GM12874 (cell line): ENCODE measurements at regions not wholly inside any gene's neighbourhood (a gene's known extent, or its start where the extent isn't known, plus 50 kb on each side); places are given as distances from the start of the nearest gene placed in this dataset.

Experiments used
- TF ChIP-seq, protein P1 (sequence below): IDR thresholded peaks from 2 replicates; pipeline ENCODE4 v1.5.1; 2011; ENCODE audit warnings: low read depth, mild to moderate bottlenecking, control low read depth, low read length, moderate library complexity; ENCODE audit not compliant: insufficient read depth

DNA sequence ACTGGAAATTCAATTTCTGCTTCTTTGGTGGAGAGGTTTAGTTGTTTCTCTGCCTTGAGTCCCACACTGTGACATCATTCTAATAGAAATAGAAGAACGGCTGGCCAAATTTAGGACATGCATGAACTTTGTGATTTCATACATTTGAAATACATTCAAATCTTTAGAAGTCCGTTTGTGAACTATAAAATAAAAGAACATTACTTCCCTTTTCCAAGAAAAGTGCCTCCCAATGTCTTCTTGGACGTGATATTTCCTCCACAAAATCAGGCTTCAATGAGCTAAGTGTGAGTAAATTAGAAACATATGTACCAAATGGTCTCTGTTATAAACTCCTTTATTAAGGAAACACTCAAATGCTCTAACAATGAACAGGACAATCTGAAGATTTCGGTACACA lies 314.5 kb upstream of the AKR1E2 start:
- TF ChIP-seq, protein P1, sequence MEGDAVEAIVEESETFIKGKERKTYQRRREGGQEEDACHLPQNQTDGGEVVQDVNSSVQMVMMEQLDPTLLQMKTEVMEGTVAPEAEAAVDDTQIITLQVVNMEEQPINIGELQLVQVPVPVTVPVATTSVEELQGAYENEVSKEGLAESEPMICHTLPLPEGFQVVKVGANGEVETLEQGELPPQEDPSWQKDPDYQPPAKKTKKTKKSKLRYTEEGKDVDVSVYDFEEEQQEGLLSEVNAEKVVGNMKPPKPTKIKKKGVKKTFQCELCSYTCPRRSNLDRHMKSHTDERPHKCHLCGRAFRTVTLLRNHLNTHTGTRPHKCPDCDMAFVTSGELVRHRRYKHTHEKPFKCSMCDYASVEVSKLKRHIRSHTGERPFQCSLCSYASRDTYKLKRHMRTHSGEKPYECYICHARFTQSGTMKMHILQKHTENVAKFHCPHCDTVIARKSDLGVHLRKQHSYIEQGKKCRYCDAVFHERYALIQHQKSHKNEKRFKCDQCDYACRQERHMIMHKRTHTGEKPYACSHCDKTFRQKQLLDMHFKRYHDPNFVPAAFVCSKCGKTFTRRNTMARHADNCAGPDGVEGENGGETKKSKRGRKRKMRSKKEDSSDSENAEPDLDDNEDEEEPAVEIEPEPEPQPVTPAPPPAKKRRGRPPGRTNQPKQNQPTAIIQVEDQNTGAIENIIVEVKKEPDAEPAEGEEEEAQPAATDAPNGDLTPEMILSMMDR: no peak

DNA sequence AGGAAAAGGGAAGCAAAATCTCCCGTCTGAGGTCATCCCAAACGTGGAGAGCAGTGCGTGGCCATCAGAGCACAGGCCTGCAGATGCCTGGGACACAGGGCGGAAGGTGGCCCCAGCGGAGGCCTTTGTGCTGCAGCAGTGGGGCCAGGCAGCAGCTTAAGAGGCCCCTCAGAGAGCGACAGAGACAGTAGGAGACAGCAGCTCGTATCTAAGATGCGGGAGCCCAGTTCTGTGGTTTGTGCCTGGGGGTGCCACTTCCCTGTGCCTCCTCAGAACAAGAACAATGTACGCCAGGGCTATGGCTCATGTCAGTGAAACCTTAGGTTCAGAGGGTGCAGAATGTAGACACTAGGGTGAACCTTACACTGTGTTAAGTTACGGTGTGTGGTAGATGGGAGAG lies 316.6 kb upstream of the AKR1E2 start:
- TF ChIP-seq, protein P1: no peak

DNA sequence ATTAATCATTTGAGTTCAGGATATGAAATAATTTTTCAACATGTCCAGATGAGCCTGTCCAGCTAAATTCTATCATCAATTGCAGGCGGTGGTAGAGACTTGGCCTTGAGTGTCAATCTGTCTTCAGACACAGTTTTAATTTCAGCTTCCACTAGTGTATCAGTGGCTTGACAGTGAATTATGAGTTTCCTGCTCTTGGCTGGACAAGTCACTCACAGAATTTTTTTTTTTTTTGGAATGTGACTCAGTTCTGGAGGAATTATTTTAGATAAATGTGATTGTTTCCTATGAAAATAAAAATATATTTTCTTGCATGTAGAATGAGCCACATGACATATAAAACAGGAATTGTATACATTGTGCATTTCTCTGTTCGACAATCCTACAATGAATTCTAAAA lies 319.9 kb upstream of the AKR1E2 start:
- TF ChIP-seq, protein P1: no peak

DNA sequence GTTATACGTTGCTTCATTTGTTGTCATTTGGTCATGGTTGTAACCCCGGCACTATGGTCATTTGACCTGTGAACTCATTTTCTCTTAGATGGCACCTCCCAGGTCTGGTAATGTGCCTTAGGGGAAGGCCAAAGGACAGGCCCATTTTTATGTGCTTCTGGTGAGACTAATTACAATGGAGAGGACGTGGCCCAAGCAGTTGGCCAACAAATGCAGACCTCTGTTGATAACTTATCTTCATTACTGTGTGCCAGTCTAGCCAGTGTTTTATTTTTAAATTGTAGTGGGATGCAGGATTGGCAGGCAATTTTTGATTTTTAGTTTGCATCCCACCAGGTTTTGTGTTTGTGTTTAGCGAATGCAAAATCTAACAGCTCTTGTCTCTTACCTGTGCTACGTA lies 321.5 kb upstream of the AKR1E2 start:
- TF ChIP-seq, protein P1: no peak

DNA sequence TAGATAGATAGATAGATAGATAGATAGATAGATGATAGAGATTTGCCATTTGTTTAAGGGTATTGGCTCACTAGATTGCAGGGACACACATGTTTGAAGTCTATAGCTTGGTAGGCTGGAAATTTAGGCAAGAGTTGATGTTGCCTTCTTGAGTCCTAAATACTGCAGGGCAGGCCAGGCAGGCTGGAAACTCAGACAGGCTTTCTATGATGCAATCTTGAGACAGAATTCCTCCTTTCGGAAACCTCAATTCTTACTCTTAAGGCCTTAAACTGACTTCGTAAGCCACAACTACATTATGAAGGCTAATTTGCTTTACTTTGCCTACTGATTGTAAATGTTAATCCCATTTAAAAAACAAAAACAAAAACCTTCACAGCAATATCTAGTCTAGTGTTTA lies 322.9 kb upstream of the AKR1E2 start:
- TF ChIP-seq, protein P1: no peak

DNA sequence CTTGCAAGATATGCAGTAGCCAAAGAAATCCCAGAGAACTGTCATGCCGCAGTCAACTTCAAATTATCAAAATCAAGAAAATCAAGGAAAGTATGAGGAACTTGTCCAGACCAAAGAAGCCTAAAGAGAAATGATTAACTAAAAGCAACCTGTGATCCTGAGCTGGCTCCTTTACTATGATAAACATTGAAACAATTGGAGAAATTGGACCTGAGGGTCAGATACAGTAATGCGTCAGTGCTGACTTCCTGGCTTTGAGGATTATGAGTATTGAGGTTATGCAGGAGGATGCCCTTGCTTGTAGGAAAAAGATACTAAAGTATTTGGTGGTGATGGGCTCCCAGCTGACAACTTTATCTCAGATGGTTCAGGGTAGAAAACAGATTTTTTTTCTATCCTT lies 324.7 kb upstream of the AKR1E2 start:
- TF ChIP-seq, protein P1: no peak

DNA sequence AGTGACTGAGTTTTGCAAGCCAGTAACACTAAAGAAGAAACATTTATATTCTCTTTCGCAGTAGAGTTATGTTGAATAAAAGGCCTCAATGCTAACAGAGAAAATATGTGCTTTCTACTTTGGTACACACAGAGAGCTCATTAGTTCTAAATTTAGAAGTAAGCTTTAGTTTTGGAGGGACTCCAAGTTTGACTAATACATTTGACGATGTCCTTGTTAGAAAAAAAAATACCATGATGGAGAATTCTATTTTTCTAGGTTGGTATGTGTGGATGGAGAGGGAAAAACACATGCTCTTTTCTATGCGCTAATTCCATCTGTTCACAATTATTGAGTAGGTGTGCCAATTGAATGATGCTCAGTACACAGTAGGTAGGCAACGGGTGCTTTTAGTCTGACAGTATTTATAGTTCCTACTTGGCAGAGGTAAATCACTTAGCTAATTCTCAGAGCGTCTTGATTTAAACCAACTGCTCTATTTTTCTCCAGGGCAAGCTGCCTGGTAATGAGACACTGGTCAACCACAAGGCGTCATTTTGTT lies 327.2 kb upstream of the AKR1E2 start:
- TF ChIP-seq, protein P1: no peak
